Right lobe of liver (tissue), 4 donors: ENCODE measurements at regions not wholly inside any gene's neighbourhood (a gene's known extent, or its start where the extent isn't known, plus 50 kb on each side); places are given as distances from the start of the nearest gene placed in this dataset.

ENCODE experiments used
- CTCF ChIP-seq, 4 donors: fragments of 200-600 bp in 3 of 4; fragments of 450-650 bp in 1 of 4; IDR thresholded peaks; one replicate each; pipeline versions ENCODE4 v1.5.1 to v1.8.0; 2016 to 2022; ENCODE audit warnings: antibody characterized with exemption in 4 of 4, mild to moderate bottlenecking in 2 of 4
- POLR2A ChIP-seq: fragments of 450-650 bp; IDR thresholded peaks from one replicate; pipeline ENCODE4 v1.6.1; 2017; ENCODE audit warnings: antibody characterized with exemption, mild to moderate bottlenecking
- donor health status: DM: no; HTN: no; CAD: no.
- donor health status: DM: no; HTN: no; CAD: no.
- donor health status: DM: no; HTN: yes; CAD: no.

GRCh38 chr3:103810167-103810566, 1375.4 kb downstream of the ZPLD1 start:
- TF ChIP-seq CTCF (IDR thresholded peaks at IDR 0.05) (no peak), POLR2A (no peak)
